ENCODE measurements at regions not wholly inside any gene's neighbourhood (a gene's known extent, or its start where the extent isn't known, plus 50 kb on each side); places are given as distances from the start of the nearest gene placed in this dataset.

- no peak for DNase-seq (ENCODE audit: extremely low read depth in 1 of 11, low read depth in 9 of 11, low spot score in 4 of 11)
Measured at GRCh38 chr7:81221527-81222217, 302.8 kb upstream of the SEMA3C start.

GRCh38 chr7:81218480-81219106 lies 299.7 kb upstream of the SEMA3C start:
- no peak for DNase-seq (ENCODE audit: extremely low read depth in 1 of 11, low read depth in 9 of 11, low spot score in 4 of 11)

- DNase-seq (ENCODE audit: extremely low read depth in 1 of 11, low read depth in 9 of 11, low spot score in 4 of 11): no peak
Measured at GRCh38 chr7:81213394-81213793, 294.5 kb upstream of the SEMA3C start.

- DNase-seq (ENCODE audit: extremely low read depth in 1 of 11, low read depth in 9 of 11, low spot score in 4 of 11): no peak
Measured at GRCh38 chr7:81211934-81212320, 293.1 kb upstream of the SEMA3C start.

GRCh38 chr7:81211204-81211933 lies 292.5 kb upstream of the SEMA3C start:
- DNase-seq (ENCODE audit: extremely low read depth in 1 of 11, low read depth in 9 of 11, low spot score in 4 of 11): no peak

GRCh38 chr7:81210137-81211064 lies 291.6 kb upstream of the SEMA3C start:
- no peak for DNase-seq (ENCODE audit: extremely low read depth in 1 of 11, low read depth in 9 of 11, low spot score in 4 of 11)

GRCh38 chr7:81209059-81209458 lies 290.2 kb upstream of the SEMA3C start:
- DNase-seq (ENCODE audit: extremely low read depth in 1 of 11, low read depth in 9 of 11, low spot score in 4 of 11): no peak

- no peak for DNase-seq (ENCODE audit: extremely low read depth in 1 of 11, low read depth in 9 of 11, low spot score in 4 of 11)
Measured at GRCh38 chr7:81207801-81208200, 288.9 kb upstream of the SEMA3C start.

GRCh38 chr7:81206667-81207360 lies 288.0 kb upstream of the SEMA3C start:
- DNase-seq (ENCODE audit: extremely low read depth in 1 of 11, low read depth in 9 of 11, low spot score in 4 of 11): no peak

- DNase-seq (ENCODE audit: extremely low read depth in 1 of 11, low read depth in 9 of 11, low spot score in 4 of 11): no peak
Measured at GRCh38 chr7:81206217-81206616, 287.4 kb upstream of the SEMA3C start.

GRCh38 chr7:81201188-81201587 lies 282.3 kb upstream of the SEMA3C start:
- no peak for DNase-seq (ENCODE audit: extremely low read depth in 1 of 11, low read depth in 9 of 11, low spot score in 4 of 11)

- DNase-seq (ENCODE audit: extremely low read depth in 1 of 11, low read depth in 9 of 11, low spot score in 4 of 11): no peak
Measured at GRCh38 chr7:81198766-81199165, 279.9 kb upstream of the SEMA3C start.

GRCh38 chr7:81197266-81197665 lies 278.4 kb upstream of the SEMA3C start:
- DNase-seq (ENCODE audit: extremely low read depth in 1 of 11, low read depth in 9 of 11, low spot score in 4 of 11): no peak

- DNase-seq (ENCODE audit: extremely low read depth in 1 of 11, low read depth in 9 of 11, low spot score in 4 of 11): no peak
Measured at GRCh38 chr7:81195033-81195432, 276.2 kb upstream of the SEMA3C start.

- DNase-seq (ENCODE audit: extremely low read depth in 1 of 11, low read depth in 9 of 11, low spot score in 4 of 11): no peak
Measured at GRCh38 chr7:81190997-81191768, 272.3 kb upstream of the SEMA3C start.

GRCh38 chr7:81187753-81188152 lies 268.9 kb upstream of the SEMA3C start:
- no peak for DNase-seq (ENCODE audit: extremely low read depth in 1 of 11, low read depth in 9 of 11, low spot score in 4 of 11)

- no peak for DNase-seq (ENCODE audit: extremely low read depth in 1 of 11, low read depth in 9 of 11, low spot score in 4 of 11)
Measured at GRCh38 chr7:81186691-81187090, 267.8 kb upstream of the SEMA3C start.

- DNase-seq (ENCODE audit: extremely low read depth in 1 of 11, low read depth in 9 of 11, low spot score in 4 of 11): no peak
Measured at GRCh38 chr7:81185072-81185471, 266.2 kb upstream of the SEMA3C start.
